IMR-90 (cell line): ENCODE measurements at regions not wholly inside any gene's neighbourhood (a gene's known extent, or its start where the extent isn't known, plus 50 kb on each side); places are given as distances from the start of the nearest gene placed in this dataset.

Experiments
- BHLHE40 ChIP-seq: fragments of 150-350 bp; IDR thresholded peaks from 2 replicates; pipeline ENCODE4 v1.6.1; 2016; ENCODE audit warnings: mild to moderate bottlenecking, low read depth, low read length
- CEBPB ChIP-seq: IDR thresholded peaks from 2 replicates; pipeline ENCODE4 v1.6.1; 2012; ENCODE audit warnings: low read depth, low read length, improper control_type of control experiment
- CHD1 ChIP-seq: IDR thresholded peaks from 2 replicates; pipeline ENCODE4 v1.6.1; 2012; ENCODE audit warnings: low read depth, low read length, improper control_type of control experiment
- CTCF ChIP-seq: conservative IDR thresholded peaks from 2 replicates; pipeline ENCODE4 v1.5.1; 2012; ENCODE audit warnings: mild to moderate bottlenecking, low read depth, low read length, improper control_type of control experiment
- ELK1 ChIP-seq: fragments of 150-350 bp; IDR thresholded peaks from 2 replicates; pipeline ENCODE4 v1.6.1; 2016; ENCODE audit warnings: low read depth, mild to moderate bottlenecking, low read length, moderate library complexity, borderline replicate concordance
- MAFK ChIP-seq: IDR thresholded peaks from 2 replicates; pipeline ENCODE4 v1.6.1; 2012; ENCODE audit warnings: low read depth, low read length, improper control_type of control experiment
- MAZ ChIP-seq: IDR thresholded peaks from 2 replicates; pipeline ENCODE4 v1.6.1; 2012; ENCODE audit warnings: low read depth, mild to moderate bottlenecking, low read length, improper control_type of control experiment, moderate library complexity, borderline replicate concordance
- MXI1 ChIP-seq: IDR thresholded peaks from 2 replicates; pipeline ENCODE4 v1.6.1; 2012; ENCODE audit warnings: low read depth, mild to moderate bottlenecking, low read length, moderate library complexity, borderline replicate concordance
- NFE2L2 ChIP-seq: fragments of 150-350 bp; IDR thresholded peaks from 2 replicates; pipeline ENCODE4 v1.6.1; 2016; ENCODE audit warnings: low read depth, mild to moderate bottlenecking, low read length
- POLR2A ChIP-seq: IDR thresholded peaks from 2 replicates; pipeline ENCODE4 v1.6.1; 2012; ENCODE audit warnings: mild to moderate bottlenecking, low read depth, low read length
- RAD21 ChIP-seq: IDR thresholded peaks from 2 replicates; pipeline ENCODE4 v1.6.1; 2012; ENCODE audit warnings: low read length, improper control_type of control experiment
- RCOR1 ChIP-seq: IDR thresholded peaks from 2 replicates; pipeline ENCODE4 v1.6.1; 2012; ENCODE audit warnings: mild to moderate bottlenecking, low read length, improper control_type of control experiment; ENCODE audit not compliant: insufficient replicate concordance
- RFX5 ChIP-seq: IDR thresholded peaks from 2 replicates; pipeline ENCODE4 v1.8.0; 2012; ENCODE audit warnings: low read depth, mild to moderate bottlenecking, low read length, moderate library complexity
- TF ChIP-seq, protein P1 (sequence below): fragments of 150-350 bp; IDR thresholded peaks from 2 replicates; pipeline ENCODE4 v1.6.1; 2017; ENCODE audit warnings: mild to moderate bottlenecking, antibody characterized with exemption, low read length, low read depth

GRCh38 chr6:112831022-112831421 is 483.9 kb downstream of the RFPL4B start:
- TF ChIP-seq, protein P1, sequence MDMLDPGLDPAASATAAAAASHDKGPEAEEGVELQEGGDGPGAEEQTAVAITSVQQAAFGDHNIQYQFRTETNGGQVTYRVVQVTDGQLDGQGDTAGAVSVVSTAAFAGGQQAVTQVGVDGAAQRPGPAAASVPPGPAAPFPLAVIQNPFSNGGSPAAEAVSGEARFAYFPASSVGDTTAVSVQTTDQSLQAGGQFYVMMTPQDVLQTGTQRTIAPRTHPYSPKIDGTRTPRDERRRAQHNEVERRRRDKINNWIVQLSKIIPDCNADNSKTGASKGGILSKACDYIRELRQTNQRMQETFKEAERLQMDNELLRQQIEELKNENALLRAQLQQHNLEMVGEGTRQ = no peak
- TF ChIP-seq CTCF (no peak), NFE2L2 (no peak), POLR2A (no peak), ELK1 (no peak), RAD21 (no peak), MAZ (no peak), RFX5 (no peak), BHLHE40 (no peak), MAFK (no peak), CEBPB (no peak), RCOR1 (no peak), CHD1 (no peak), MXI1 (no peak)
